ENCODE measurements at regions not wholly inside any gene's neighbourhood (a gene's known extent, or its start where the extent isn't known, plus 50 kb on each side); places are given as distances from the start of the nearest gene placed in this dataset.

DNA sequence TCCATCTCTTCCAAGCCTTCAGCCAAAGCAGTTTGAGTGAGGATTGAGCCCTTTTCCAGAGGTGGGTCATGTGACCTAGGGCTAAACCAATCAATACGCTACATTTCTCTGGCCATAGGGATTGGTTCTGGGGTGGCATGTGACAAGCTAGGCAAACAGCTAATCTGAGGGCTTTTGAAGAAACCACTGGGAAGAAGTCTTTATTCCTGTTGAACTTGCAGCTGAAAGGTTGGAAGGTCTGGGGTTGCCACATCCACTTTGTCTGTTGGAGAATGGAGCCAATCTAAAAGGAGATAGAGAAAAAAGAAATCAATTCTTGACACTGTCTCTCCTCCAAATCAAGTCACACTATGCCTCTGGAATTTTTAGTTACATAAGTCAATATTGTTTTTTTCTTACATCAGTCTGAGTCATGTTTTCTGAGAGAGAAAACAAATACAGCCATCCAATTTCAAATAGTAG, 637.8 kb upstream of the WWC1 start:
- H3K4me3 Mint-ChIP-seq = no peak overlapping the region
- no peak for DNase-seq
- ChIA-PET POLR2A (no interaction called here), CTCF (no interaction called here)
- H3K36me3 Mint-ChIP-seq = no peaks in the 10 kb centered on the region
- H3K27ac Mint-ChIP-seq = no peak overlapping the region
- intact Hi-C loops (cut with micrococcal nuclease) = no loop called here
- H3K27me3 Mint-ChIP-seq = no peaks in the 10 kb centered on the region
- no peaks in the 10 kb centered on the region for H3K9me3 Mint-ChIP-seq
- H3K4me1 Mint-ChIP-seq (ENCODE audit: low read depth) = no peaks in the 10 kb centered on the region

DNA sequence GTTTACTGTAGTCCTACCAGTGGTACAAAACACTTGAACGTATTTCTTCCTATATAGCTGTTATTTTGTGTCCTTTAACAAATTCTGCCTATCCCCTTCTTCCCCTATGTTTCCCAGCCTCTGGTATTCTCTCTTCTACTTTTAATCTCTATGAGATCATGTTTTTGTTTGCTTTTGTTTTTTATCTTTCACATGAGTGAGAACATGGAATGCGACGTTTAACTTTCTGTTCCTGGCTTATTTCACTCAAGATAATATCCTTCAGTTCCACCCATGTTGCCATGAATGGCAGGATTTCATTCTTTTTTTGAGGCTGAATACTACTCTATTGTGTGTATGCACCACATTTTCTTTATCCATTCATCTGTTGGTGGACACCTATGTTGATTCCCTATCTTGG, 634.4 kb upstream of the WWC1 start:
- Mint-ChIP-seq H3K4me3 (no peak overlapping the region), H3K9me3 (no peaks in the 10 kb centered on the region), H3K27me3 (no peaks in the 10 kb centered on the region), H3K4me1 (ENCODE audit: low read depth) (no peaks in the 10 kb centered on the region), H3K36me3 (no peaks in the 10 kb centered on the region), H3K27ac (no peak overlapping the region)
- ChIA-PET POLR2A (no interaction called here), CTCF (no interaction called here)
- intact Hi-C loops (cut with micrococcal nuclease) = no loop called here
- DNase-seq = no peak

GRCh38 chr5:167658889-167659288, 632.6 kb upstream of the WWC1 start:
- intact Hi-C loops (cut with micrococcal nuclease) = no loop called here
- H3K27ac Mint-ChIP-seq = no peak overlapping the region
- no peaks in the 10 kb centered on the region for H3K4me1 Mint-ChIP-seq (ENCODE audit: low read depth)
- no peak for DNase-seq
- H3K27me3 Mint-ChIP-seq = no peaks in the 10 kb centered on the region
- CTCF ChIA-PET = no interaction called here
- H3K36me3 Mint-ChIP-seq = no peaks in the 10 kb centered on the region
- H3K9me3 Mint-ChIP-seq = no peaks in the 10 kb centered on the region
- no peak overlapping the region for H3K4me3 Mint-ChIP-seq
- POLR2A ChIA-PET = no interaction called here

- Mint-ChIP-seq H3K27ac (no peak overlapping the region), H3K9me3 (no peaks in the 10 kb centered on the region), H3K4me3 (no peak overlapping the region), H3K4me1 (ENCODE audit: low read depth) (no peaks in the 10 kb centered on the region), H3K27me3 (no peaks in the 10 kb centered on the region), H3K36me3 (no peaks in the 10 kb centered on the region)
- no peak for DNase-seq
- ChIA-PET POLR2A (no interaction called here), CTCF (no interaction called here)
- intact Hi-C loops (cut with micrococcal nuclease) = no loop called here
Observed at GRCh38 chr5:167661605-167662004, 629.8 kb upstream of the WWC1 start.

DNA sequence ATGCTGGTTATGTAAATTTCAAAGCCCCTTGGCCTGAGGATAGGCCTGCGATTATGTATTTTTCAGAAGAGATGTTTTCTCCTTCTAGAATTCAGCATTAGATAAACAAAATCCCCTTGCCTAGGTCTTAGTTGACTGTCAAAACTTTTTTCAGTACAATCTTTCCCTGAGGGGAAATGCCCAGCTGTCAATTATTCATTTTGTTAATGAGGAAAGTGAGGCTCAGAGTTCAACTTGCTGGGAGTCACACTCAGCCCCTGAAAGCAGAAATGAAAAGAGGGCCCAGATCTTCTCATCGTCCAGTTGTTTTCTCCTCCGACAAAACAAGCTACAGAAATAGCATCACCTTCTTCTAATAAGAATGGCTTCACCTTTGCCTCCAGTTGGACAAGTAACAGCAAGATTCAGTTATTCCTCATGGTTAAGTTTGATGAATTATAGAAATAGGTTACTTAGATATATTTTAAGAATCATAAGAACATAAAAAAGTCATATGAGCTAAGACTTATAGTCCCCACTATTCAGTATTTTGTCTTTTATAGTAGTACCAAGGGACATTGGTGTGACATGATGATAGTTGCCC, 627.1 kb upstream of the WWC1 start:
- Mint-ChIP-seq H3K4me3 (no peak overlapping the region), H3K9me3 (no peaks in the 10 kb centered on the region), H3K27me3 (no peaks in the 10 kb centered on the region), H3K4me1 (ENCODE audit: low read depth) (no peaks in the 10 kb centered on the region), H3K36me3 (no peaks in the 10 kb centered on the region), H3K27ac (no peak overlapping the region)
- ChIA-PET POLR2A (no interaction called here), CTCF (no interaction called here)
- no peak for DNase-seq
- intact Hi-C loops (cut with micrococcal nuclease) = no loop called here

- intact Hi-C loops (cut with micrococcal nuclease) = no loop called here
- Mint-ChIP-seq H3K4me3 (no peak overlapping the region), H3K36me3 (no peaks in the 10 kb centered on the region), H3K27me3 (no peaks in the 10 kb centered on the region), H3K27ac (no peak overlapping the region), H3K4me1 (ENCODE audit: low read depth) (no peaks in the 10 kb centered on the region), H3K9me3 (no peaks in the 10 kb centered on the region)
- no peak for DNase-seq
- POLR2A ChIA-PET = no interaction called here
- CTCF ChIA-PET = no interaction called here
Observed at GRCh38 chr5:167665841-167666375, 625.5 kb upstream of the WWC1 start.

DNA sequence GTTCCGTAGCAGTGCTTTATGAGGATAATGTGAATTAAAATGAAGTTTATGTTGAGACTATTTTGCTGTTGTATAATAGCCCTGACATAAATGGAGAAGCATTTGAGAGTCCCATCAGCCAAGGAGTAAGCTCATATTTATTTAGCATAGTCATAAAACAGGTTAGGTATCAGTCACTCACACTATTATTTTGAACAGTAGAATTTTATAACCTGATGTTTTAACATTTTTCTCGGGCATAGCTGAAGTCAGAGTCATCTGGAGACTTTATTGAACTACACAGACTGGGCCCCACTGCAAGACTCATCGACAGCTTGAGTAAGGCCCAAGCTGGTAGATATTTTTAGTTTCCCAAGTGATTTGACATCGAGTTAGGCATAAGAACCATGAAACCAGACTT, 620.3 kb upstream of the WWC1 start:
- Mint-ChIP-seq H3K4me1 (ENCODE audit: low read depth) (no peaks in the 10 kb centered on the region), H3K27me3 (no peaks in the 10 kb centered on the region), H3K9me3 (peaks cover 8% of the 10 kb centered on the region), H3K4me3 (no peak overlapping the region), H3K27ac (no peak overlapping the region), H3K36me3 (no peaks in the 10 kb centered on the region)
- DNase-seq = no peak
- CTCF ChIA-PET = no interaction called here
- intact Hi-C loops (cut with micrococcal nuclease) = no loop called here
- POLR2A ChIA-PET = no interaction called here

GRCh38 chr5:167673942-167674341, 617.5 kb upstream of the WWC1 start:
- H3K4me3 Mint-ChIP-seq = no peak overlapping the region
- no peaks in the 10 kb centered on the region for H3K4me1 Mint-ChIP-seq (ENCODE audit: low read depth)
- no peak overlapping the region for H3K27ac Mint-ChIP-seq
- no peak for DNase-seq
- no peaks in the 10 kb centered on the region for H3K36me3 Mint-ChIP-seq
- peaks cover 15% of the 10 kb centered on the region for H3K9me3 Mint-ChIP-seq
- H3K27me3 Mint-ChIP-seq = no peaks in the 10 kb centered on the region
- ChIA-PET CTCF (no interaction called here), POLR2A (no interaction called here)
- intact Hi-C loops (cut with micrococcal nuclease) = no loop called here

DNA sequence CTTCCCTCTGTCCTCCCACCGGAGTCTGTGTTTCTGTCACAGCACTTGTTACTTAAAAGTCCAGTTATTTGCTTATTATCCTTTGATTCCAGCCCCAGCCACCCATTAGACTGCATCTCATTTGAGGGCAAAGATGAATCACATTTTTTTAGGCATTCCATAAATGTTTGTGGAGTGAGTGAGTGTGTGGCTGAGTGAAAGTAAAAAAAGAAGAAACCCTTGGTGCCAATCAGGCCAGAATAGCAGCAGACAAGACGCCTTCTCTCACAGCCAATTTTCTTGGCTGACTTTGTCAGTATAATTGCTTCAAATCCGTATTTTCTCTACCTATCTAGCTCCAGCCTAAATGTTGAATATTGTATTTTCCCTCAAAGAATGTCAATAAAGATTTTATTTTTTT, 613.0 kb upstream of the WWC1 start:
- H3K27ac Mint-ChIP-seq = no peak overlapping the region
- H3K27me3 Mint-ChIP-seq = no peaks in the 10 kb centered on the region
- no peak overlapping the region for H3K4me3 Mint-ChIP-seq
- H3K36me3 Mint-ChIP-seq = no peaks in the 10 kb centered on the region
- no peak for DNase-seq
- no peaks in the 10 kb centered on the region for H3K4me1 Mint-ChIP-seq (ENCODE audit: low read depth)
- peaks cover 19% of the 10 kb centered on the region for H3K9me3 Mint-ChIP-seq
- POLR2A ChIA-PET = no interaction called here
- CTCF ChIA-PET = no interaction called here
- intact Hi-C loops (cut with micrococcal nuclease) = no loop called here

- intact Hi-C loops (cut with micrococcal nuclease) = no loop called here
- Mint-ChIP-seq H3K4me1 (ENCODE audit: low read depth) (no peaks in the 10 kb centered on the region), H3K9me3 (peaks cover 4% of the 10 kb centered on the region), H3K36me3 (no peaks in the 10 kb centered on the region), H3K4me3 (no peak overlapping the region), H3K27me3 (no peaks in the 10 kb centered on the region), H3K27ac (no peak overlapping the region)
- ChIA-PET CTCF (no interaction called here), POLR2A (no interaction called here)
- no peak for DNase-seq
Observed at GRCh38 chr5:167684251-167684650, 607.2 kb upstream of the WWC1 start.

DNA sequence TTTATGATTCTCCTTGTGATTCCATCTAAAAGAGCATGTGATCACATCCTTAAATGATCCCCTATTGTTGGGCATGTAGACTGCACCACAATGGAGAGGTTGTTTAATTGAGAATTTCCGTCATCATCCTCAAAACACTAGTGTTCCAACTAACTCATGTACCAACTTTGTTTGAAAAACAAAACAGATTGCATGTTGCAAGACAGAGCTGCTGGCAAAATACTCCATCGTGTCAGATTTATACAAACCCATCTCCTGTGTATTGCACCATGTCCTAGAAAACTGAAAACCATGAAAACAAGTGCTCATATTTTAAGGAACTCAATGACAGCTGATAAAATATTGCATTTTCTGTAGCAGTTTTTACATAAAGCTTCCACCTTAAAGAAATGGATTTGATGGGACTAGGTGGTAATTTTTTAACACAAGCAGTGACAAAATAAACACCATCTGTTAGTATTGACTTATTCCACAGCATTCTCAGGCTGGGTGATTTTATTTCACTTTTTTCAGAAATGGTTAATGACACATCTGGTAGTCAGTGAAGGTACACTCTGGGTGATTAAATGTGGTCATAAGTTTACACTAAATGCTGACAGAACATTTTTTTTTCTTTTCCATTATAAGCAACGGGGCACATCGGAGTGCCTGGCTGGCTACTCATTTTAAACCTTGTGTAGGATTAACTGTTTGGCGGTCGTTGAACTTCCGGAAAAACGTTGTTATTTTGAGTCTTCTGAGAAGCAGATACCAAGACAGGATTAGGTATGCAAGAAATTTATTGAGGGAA, 602.9 kb upstream of the WWC1 start:
- no peak overlapping the region for H3K4me3 Mint-ChIP-seq
- CTCF ChIA-PET = no interaction called here
- H3K27ac Mint-ChIP-seq = no peak overlapping the region
- no peaks in the 10 kb centered on the region for H3K27me3 Mint-ChIP-seq
- intact Hi-C loops (cut with micrococcal nuclease) = no loop called here
- POLR2A ChIA-PET = no interaction called here
- no peaks in the 10 kb centered on the region for H3K36me3 Mint-ChIP-seq
- H3K9me3 Mint-ChIP-seq = no peaks in the 10 kb centered on the region
- no peaks in the 10 kb centered on the region for H3K4me1 Mint-ChIP-seq (ENCODE audit: low read depth)
- DNase-seq = no peak

DNA sequence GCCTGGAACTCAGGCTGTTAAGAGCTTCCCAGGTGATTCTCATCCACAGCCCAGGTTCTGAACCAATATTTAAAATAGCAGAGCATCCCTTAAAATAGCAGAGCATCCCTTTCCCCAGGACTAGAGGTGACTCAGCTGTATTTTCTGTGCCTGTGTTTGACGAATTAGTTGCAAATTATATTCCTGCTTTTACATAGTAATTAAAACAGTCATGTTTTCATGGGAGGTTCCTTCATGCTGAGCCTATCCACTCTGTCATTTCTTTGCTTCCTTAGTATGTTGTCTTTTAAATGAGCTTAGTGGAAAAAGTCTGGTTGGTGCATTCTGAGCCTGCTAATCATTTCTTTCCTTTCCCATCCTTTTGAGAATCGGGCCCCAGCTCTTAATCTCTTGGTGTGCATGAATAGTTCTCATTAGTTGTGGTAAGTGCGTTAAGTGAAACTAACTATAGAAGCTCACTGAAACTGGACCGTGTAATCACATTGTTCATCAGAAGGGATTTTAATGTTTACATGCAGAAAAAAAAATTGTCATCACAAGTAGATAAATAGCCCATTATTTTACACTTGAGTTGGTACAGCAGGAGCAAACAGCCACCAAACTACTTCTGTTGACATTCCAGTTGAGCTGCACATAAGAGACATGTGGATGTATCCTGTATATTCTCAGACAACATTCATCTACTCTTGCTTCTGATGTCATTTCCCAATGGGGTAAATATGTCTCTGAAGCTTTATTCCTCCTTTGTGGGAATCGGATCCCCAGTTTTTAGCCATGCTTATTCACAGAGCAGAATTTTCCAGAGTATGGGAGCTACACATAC, 596.9 kb upstream of the WWC1 start:
- Mint-ChIP-seq H3K36me3 (no peaks in the 10 kb centered on the region), H3K27me3 (no peaks in the 10 kb centered on the region), H3K27ac (no peak overlapping the region), H3K4me1 (ENCODE audit: low read depth) (no peaks in the 10 kb centered on the region), H3K4me3 (no peak overlapping the region), H3K9me3 (no peaks in the 10 kb centered on the region)
- intact Hi-C loops (cut with micrococcal nuclease) = no loop called here
- DNase-seq = no peak
- ChIA-PET CTCF (no interaction called here), POLR2A (no interaction called here)
